Mesendoderm (in vitro differentiated cells): ENCODE measurements at regions not wholly inside any gene's neighbourhood (a gene's known extent, or its start where the extent isn't known, plus 50 kb on each side); places are given as distances from the start of the nearest gene placed in this dataset.

Source experiments
- DNase-seq: peaks from one replicate; pipeline ENCODE4 v3.0.0; 2013
- H2AK5ac ChIP-seq: 2 replicates; pipeline ENCODE4 v1.6.1; 2013; ENCODE audit warnings: low read length, inconsistent platforms
- H2BK120ac ChIP-seq: 2 replicates; pipeline ENCODE4 v1.6.1; 2013; ENCODE audit warnings: low read depth, mild to moderate bottlenecking, low read length, moderate library complexity, mixed read lengths
- H2BK15ac ChIP-seq: replicated peaks from 2 replicates; pipeline ENCODE4 v1.6.1; 2013; ENCODE audit warnings: low read depth, mild to moderate bottlenecking, moderate library complexity
- H2BK5ac ChIP-seq: 2 replicates; pipeline ENCODE4 v1.6.1; 2013; ENCODE audit warnings: low read length, inconsistent platforms
- H3K18ac ChIP-seq: 2 replicates; pipeline ENCODE4 v1.6.1; 2013; ENCODE audit warnings: mild to moderate bottlenecking, low read length, mixed read lengths
- H3K23ac ChIP-seq: one replicate; pipeline ENCODE4 v1.6.1; 2013; ENCODE audit warnings: low read length
- H3K27ac ChIP-seq: 2 replicates; pipeline ENCODE4 v1.5.1; 2013; ENCODE audit warnings: low read depth, mild to moderate bottlenecking, inconsistent platforms, low read length, moderate library complexity
- H3K27me3 ChIP-seq: 2 replicates; pipeline ENCODE4 v1.6.1; 2013; ENCODE audit warnings: low read length, control low read depth, mild to moderate bottlenecking, inconsistent platforms; ENCODE audit not compliant: insufficient read depth, poor library complexity
- H3K36me3 ChIP-seq: 2 replicates; pipeline ENCODE4 v1.6.1; 2013; ENCODE audit warnings: low read length, inconsistent platforms; ENCODE audit not compliant: control insufficient read depth, insufficient read depth
- H3K4ac ChIP-seq: one replicate; pipeline ENCODE4 v1.6.1; 2013; ENCODE audit warnings: low read depth, mild to moderate bottlenecking, low read length, moderate library complexity
- H3K4me1 ChIP-seq: 2 replicates; pipeline ENCODE4 v1.6.1; 2013; ENCODE audit warnings: low read depth, low read length, inconsistent platforms; ENCODE audit not compliant: control insufficient read depth
- H3K4me2 ChIP-seq: 2 replicates; pipeline ENCODE4 v1.6.1; 2013; ENCODE audit warnings: low read length
- H3K4me3 ChIP-seq: 2 replicates; pipeline ENCODE4 v1.5.1; 2013; ENCODE audit warnings: mild to moderate bottlenecking, low read length
- H3K56ac ChIP-seq: one replicate; pipeline ENCODE4 v1.6.1; 2013; ENCODE audit warnings: low read length
- H3K79me1 ChIP-seq: 2 replicates; pipeline ENCODE4 v1.6.1; 2013; ENCODE audit warnings: low read length, inconsistent platforms
- H3K79me2 ChIP-seq: 2 replicates; pipeline ENCODE4 v1.6.1; 2013; ENCODE audit warnings: mild to moderate bottlenecking, low read length; ENCODE audit not compliant: control insufficient read depth, insufficient read depth
- H3K9ac ChIP-seq: 2 replicates; pipeline ENCODE4 v1.6.1; 2013; ENCODE audit warnings: low read length, inconsistent platforms
- H4K5ac ChIP-seq: one replicate; pipeline ENCODE4 v1.6.1; 2013; ENCODE audit warnings: low read length
- H4K8ac ChIP-seq: one replicate; pipeline ENCODE4 v1.6.1; 2013; ENCODE audit warnings: low read depth, mild to moderate bottlenecking, control low read depth, low read length, moderate library complexity
- WGBS: extraction: QIAGEN DNeasy Blood & Tissue Kit; methylation state at CpG from one replicate; pipeline ENCODE4 v1.1.7; 2013; ENCODE audit warnings: low lambda C conversion rate, missing lambda C conversion rate; ENCODE audit not compliant: insufficient coverage; ENCODE audit errors: extremely low coverage; 5-methylcytosine and 5-hydroxymethylcytosine counted together

DNA sequence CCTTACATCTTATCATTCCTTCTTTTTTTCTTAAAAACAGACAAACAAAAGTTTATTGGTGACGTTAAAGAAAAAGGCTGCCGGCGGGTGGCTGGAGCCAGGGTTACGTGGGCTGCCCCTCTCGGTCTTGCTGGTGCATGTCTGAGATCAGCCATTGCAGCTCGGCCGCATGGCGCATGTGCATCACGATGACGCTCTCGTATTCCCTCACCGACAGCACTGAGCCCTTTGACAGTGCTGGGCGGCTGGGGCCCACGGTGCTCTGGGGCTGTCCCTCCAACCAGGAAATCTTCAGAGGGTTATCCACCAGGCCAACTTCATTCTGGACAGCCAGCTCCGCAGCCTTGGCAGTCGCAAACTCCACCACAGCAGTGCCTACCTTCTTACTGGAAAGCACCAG, 1081.8 kb upstream of the TMEFF2 start:
- H3K27ac ChIP-seq, result no peak overlapping the region
- H3K9ac ChIP-seq, result no peak overlapping the region
- no peaks in the 10 kb centered on the region for H3K27me3 ChIP-seq
- no peak overlapping the region for H3K18ac ChIP-seq
- H2BK120ac ChIP-seq, result no peak overlapping the region
- H3K79me1 ChIP-seq, result no peaks in the 10 kb centered on the region
- H3K4me2 ChIP-seq, result no peak overlapping the region
- H2BK5ac ChIP-seq, result no peak overlapping the region
- no peak overlapping the region for H3K4me3 ChIP-seq
- no peaks in the 10 kb centered on the region for H3K36me3 ChIP-seq
- H4K8ac ChIP-seq, result no peak overlapping the region
- H3K56ac ChIP-seq, result no peak overlapping the region
- no peak overlapping the region for H4K5ac ChIP-seq
- no peaks in the 10 kb centered on the region for H3K4me1 ChIP-seq
- no peak overlapping the region for H3K23ac ChIP-seq
- H3K79me2 ChIP-seq, result no peaks in the 10 kb centered on the region
- no peak for DNase-seq
- H2BK15ac ChIP-seq, result no peak overlapping the region
- no CpG with 5 or more reads among the region's 16 CpGs for WGBS
- H2AK5ac ChIP-seq, result no peak overlapping the region
- H3K4ac ChIP-seq, result no peak overlapping the region

GRCh38 chr2:193276069-193276468, 1081.3 kb upstream of the TMEFF2 start:
- Histone ChIP-seq H4K5ac (no peak overlapping the region), H3K56ac (no peak overlapping the region), H3K4ac (no peak overlapping the region), H2BK5ac (no peak overlapping the region), H3K4me1 (no peaks in the 10 kb centered on the region), H2AK5ac (no peak overlapping the region), H3K18ac (no peak overlapping the region), H3K36me3 (no peaks in the 10 kb centered on the region), H3K27me3 (no peaks in the 10 kb centered on the region), H2BK120ac (no peak overlapping the region), H3K27ac (no peak overlapping the region), H3K4me3 (no peak overlapping the region), H3K4me2 (no peak overlapping the region), H3K79me1 (no peaks in the 10 kb centered on the region), H3K23ac (no peak overlapping the region), H4K8ac (no peak overlapping the region), H2BK15ac (no peak overlapping the region), H3K79me2 (no peaks in the 10 kb centered on the region), H3K9ac (no peak overlapping the region)
- no CpG with 5 or more reads among the region's 6 CpGs for WGBS
- no peak for DNase-seq

DNA sequence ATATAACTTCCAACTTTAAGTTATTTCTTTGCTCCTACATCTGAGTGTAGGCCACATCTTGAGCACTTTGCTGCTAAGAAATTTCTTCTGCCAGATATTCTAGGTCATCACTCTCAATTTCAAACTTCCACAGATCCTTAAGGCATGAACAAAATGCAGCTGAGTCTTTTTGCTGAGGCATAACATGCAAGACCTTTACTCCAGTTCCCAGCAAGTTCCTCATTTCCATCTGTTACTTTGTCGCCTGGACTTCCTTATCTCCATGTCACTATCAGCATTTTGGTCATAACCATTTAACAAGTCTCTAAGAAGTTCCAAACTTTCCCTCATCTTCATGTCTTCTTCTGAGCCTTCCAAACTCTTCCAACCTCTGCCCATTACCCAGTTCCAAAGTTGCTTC, 1077.3 kb upstream of the TMEFF2 start:
- H3K79me2 ChIP-seq, result no peaks in the 10 kb centered on the region
- no CpG with 5 or more reads among the region's 1 CpG for WGBS
- H3K36me3 ChIP-seq, result no peaks in the 10 kb centered on the region
- H3K79me1 ChIP-seq, result no peaks in the 10 kb centered on the region
- H3K4me2 ChIP-seq, result no peak overlapping the region
- no peaks in the 10 kb centered on the region for H3K4me1 ChIP-seq
- no peak for DNase-seq
- H3K18ac ChIP-seq, result no peak overlapping the region
- no peaks in the 10 kb centered on the region for H3K27me3 ChIP-seq
- no peak overlapping the region for H3K23ac ChIP-seq
- no peak overlapping the region for H4K8ac ChIP-seq
- H4K5ac ChIP-seq, result no peak overlapping the region
- no peak overlapping the region for H2BK15ac ChIP-seq
- H3K56ac ChIP-seq, result no peak overlapping the region
- H3K4me3 ChIP-seq, result no peak overlapping the region
- no peak overlapping the region for H3K9ac ChIP-seq
- H2BK120ac ChIP-seq, result no peak overlapping the region
- no peak overlapping the region for H3K27ac ChIP-seq
- no peak overlapping the region for H2AK5ac ChIP-seq
- H3K4ac ChIP-seq, result no peak overlapping the region
- H2BK5ac ChIP-seq, result no peak overlapping the region

DNA sequence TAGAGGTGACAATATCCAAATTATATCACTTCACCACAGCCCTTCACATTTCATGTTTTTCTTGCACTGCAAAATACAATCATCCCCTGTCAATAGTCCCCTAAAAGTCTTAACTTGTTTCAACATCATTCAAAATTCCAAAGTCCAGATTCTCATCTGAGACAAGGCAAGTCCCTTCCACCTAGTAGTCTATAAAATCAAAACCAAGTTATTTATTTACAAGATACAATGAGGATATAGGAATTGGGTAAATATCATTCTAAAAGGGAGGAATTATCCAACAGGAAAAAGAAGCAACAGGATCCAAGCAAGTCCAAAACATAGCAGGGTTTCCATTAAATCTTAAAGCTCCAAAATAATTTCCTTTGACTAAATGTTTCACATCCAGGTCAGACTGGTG, 1076.1 kb upstream of the TMEFF2 start:
- no peak overlapping the region for H3K9ac ChIP-seq
- H3K4ac ChIP-seq, result no peak overlapping the region
- no peak overlapping the region for H3K4me2 ChIP-seq
- no peak overlapping the region for H3K4me3 ChIP-seq
- H3K36me3 ChIP-seq, result no peaks in the 10 kb centered on the region
- no peaks in the 10 kb centered on the region for H3K79me1 ChIP-seq
- no peak overlapping the region for H2AK5ac ChIP-seq
- no peak overlapping the region for H4K5ac ChIP-seq
- no peak overlapping the region for H3K27ac ChIP-seq
- no peaks in the 10 kb centered on the region for H3K79me2 ChIP-seq
- H3K23ac ChIP-seq, result no peak overlapping the region
- H2BK15ac ChIP-seq, result no peak overlapping the region
- H3K18ac ChIP-seq, result no peak overlapping the region
- H3K27me3 ChIP-seq, result no peaks in the 10 kb centered on the region
- H2BK5ac ChIP-seq, result no peak overlapping the region
- no peaks in the 10 kb centered on the region for H3K4me1 ChIP-seq
- no peak for DNase-seq
- H3K56ac ChIP-seq, result no peak overlapping the region
- no peak overlapping the region for H2BK120ac ChIP-seq
- no peak overlapping the region for H4K8ac ChIP-seq

GRCh38 chr2:193267496-193268002, 1072.8 kb upstream of the TMEFF2 start:
- Histone ChIP-seq H3K18ac (no peak overlapping the region), H3K36me3 (no peaks in the 10 kb centered on the region), H3K27me3 (no peaks in the 10 kb centered on the region), H3K9ac (no peak overlapping the region), H2AK5ac (no peak overlapping the region), H3K23ac (no peak overlapping the region), H3K56ac (no peak overlapping the region), H3K4me2 (no peak overlapping the region), H3K4me3 (no peak overlapping the region), H3K4me1 (no peaks in the 10 kb centered on the region), H3K79me2 (no peaks in the 10 kb centered on the region), H4K8ac (no peak overlapping the region), H2BK5ac (no peak overlapping the region), H2BK15ac (no peak overlapping the region), H3K4ac (no peak overlapping the region), H4K5ac (no peak overlapping the region), H3K79me1 (no peaks in the 10 kb centered on the region), H3K27ac (no peak overlapping the region), H2BK120ac (no peak overlapping the region)
- no peak for DNase-seq
- no CpG with 5 or more reads among the region's 1 CpG for WGBS

DNA sequence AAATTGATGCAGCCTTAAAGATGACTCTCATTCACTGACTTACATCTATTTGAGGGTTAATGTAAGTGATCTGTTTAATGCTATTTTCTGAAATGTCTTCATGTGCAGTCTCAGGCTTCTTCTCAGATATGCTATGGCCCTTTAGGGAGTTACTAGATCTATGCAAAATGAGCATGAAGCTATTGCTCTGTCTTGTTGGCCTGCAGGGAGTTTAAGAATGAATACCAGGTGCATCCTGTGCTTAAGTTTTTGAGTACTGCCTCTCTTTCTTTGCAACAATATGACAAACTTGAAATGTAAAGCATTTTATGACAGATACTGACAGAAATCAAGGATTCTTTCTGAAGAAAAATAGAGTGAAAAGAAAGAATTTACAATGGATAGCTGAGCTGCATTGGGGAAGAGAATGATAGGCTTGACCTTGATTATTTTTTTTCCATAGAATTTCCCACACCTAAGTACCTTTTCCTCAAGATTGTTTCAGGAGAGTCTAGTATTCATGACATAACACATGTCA, 1058.3 kb upstream of the TMEFF2 start:
- H3K56ac ChIP-seq, result no peak overlapping the region
- H2BK5ac ChIP-seq, result no peak overlapping the region
- H3K27me3 ChIP-seq, result no peaks in the 10 kb centered on the region
- H3K36me3 ChIP-seq, result no peaks in the 10 kb centered on the region
- no peak overlapping the region for H3K4me2 ChIP-seq
- no peak overlapping the region for H3K23ac ChIP-seq
- no peak overlapping the region for H3K18ac ChIP-seq
- no peak overlapping the region for H2BK120ac ChIP-seq
- H3K4me1 ChIP-seq, result no peaks in the 10 kb centered on the region
- H4K8ac ChIP-seq, result no peak overlapping the region
- no peak overlapping the region for H4K5ac ChIP-seq
- H3K79me1 ChIP-seq, result no peaks in the 10 kb centered on the region
- no peak overlapping the region for H3K9ac ChIP-seq
- H3K79me2 ChIP-seq, result no peaks in the 10 kb centered on the region
- no peak overlapping the region for H2BK15ac ChIP-seq
- no peak for DNase-seq
- no peak overlapping the region for H2AK5ac ChIP-seq
- H3K4me3 ChIP-seq, result no peak overlapping the region
- no peak overlapping the region for H3K4ac ChIP-seq
- no peak overlapping the region for H3K27ac ChIP-seq
